ENCODE measurements at regions not wholly inside any gene's neighbourhood (a gene's known extent, or its start where the extent isn't known, plus 50 kb on each side); places are given as distances from the start of the nearest gene placed in this dataset.

- DNase-seq (ENCODE audit: low spot score in 2 of 2) (no peak), ATAC-seq (replicated peaks; ENCODE audit: extremely low read depth, poor library complexity, severe bottlenecking) (no peak)
- Mint-ChIP-seq H3K36me3 (ENCODE audit: insufficient read depth) (no peaks in the 10 kb centered on the region), H3K9me3 (peaks cover 25% of the 10 kb centered on the region), H3K4me3 (no peak overlapping the region), H3K27ac (ENCODE audit: low read depth) (no peak overlapping the region), H3K27me3 (no peaks in the 10 kb centered on the region), H3K4me1 (no peaks in the 10 kb centered on the region)
Observed at GRCh38 chr3:161798016-161798415, 301.4 kb downstream of the OTOL1 start.

- DNase-seq (ENCODE audit: low spot score in 2 of 2) (no peak), ATAC-seq (replicated peaks; ENCODE audit: extremely low read depth, poor library complexity, severe bottlenecking) (no peak)
- Mint-ChIP-seq H3K36me3 (ENCODE audit: insufficient read depth) (no peaks in the 10 kb centered on the region), H3K27me3 (no peaks in the 10 kb centered on the region), H3K9me3 (peaks cover 36% of the 10 kb centered on the region), H3K4me3 (no peak overlapping the region), H3K27ac (ENCODE audit: low read depth) (no peak overlapping the region), H3K4me1 (no peaks in the 10 kb centered on the region)
Observed at GRCh38 chr3:161800985-161801559, 304.5 kb downstream of the OTOL1 start.

GRCh38 chr3:161818106-161818505 is 321.5 kb downstream of the OTOL1 start:
- peaks cover 15% of the 10 kb centered on the region for H3K9me3 Mint-ChIP-seq

GRCh38 chr3:161821591-161821990 is 325.0 kb downstream of the OTOL1 start:
- DNase-seq (ENCODE audit: low spot score in 2 of 2) (no peak), ATAC-seq (replicated peaks; ENCODE audit: extremely low read depth, poor library complexity, severe bottlenecking) (no peak)
- H3K27ac Mint-ChIP-seq (ENCODE audit: low read depth) = no peak overlapping the region

More at GRCh38 chr3:161818106-161818505, 321.5 kb downstream of the OTOL1 start:
- no peaks in the 10 kb centered on the region for H3K27me3 Mint-ChIP-seq
- no peaks in the 10 kb centered on the region for H3K4me1 Mint-ChIP-seq
- no peak overlapping the region for H3K4me3 Mint-ChIP-seq
- DNase-seq (ENCODE audit: low spot score in 2 of 2) = no peak
- H3K27ac Mint-ChIP-seq (ENCODE audit: low read depth) = no peak overlapping the region
- no peak for ATAC-seq (replicated peaks; ENCODE audit: extremely low read depth, poor library complexity, severe bottlenecking)
- no peaks in the 10 kb centered on the region for H3K36me3 Mint-ChIP-seq (ENCODE audit: insufficient read depth)

GRCh38 chr3:161822291-161822690 is 325.7 kb downstream of the OTOL1 start:
- Mint-ChIP-seq H3K36me3 (ENCODE audit: insufficient read depth) (no peaks in the 10 kb centered on the region), H3K27me3 (no peaks in the 10 kb centered on the region), H3K4me3 (no peak overlapping the region), H3K27ac (ENCODE audit: low read depth) (no peak overlapping the region), H3K9me3 (peaks cover 6% of the 10 kb centered on the region), H3K4me1 (no peaks in the 10 kb centered on the region)
- DNase-seq (ENCODE audit: low spot score in 2 of 2) (no peak), ATAC-seq (replicated peaks; ENCODE audit: extremely low read depth, poor library complexity, severe bottlenecking) (no peak)

More at GRCh38 chr3:161821591-161821990, 325.0 kb downstream of the OTOL1 start:
- H3K27me3 Mint-ChIP-seq = no peaks in the 10 kb centered on the region
- no peak overlapping the region for H3K4me3 Mint-ChIP-seq
- H3K4me1 Mint-ChIP-seq = no peaks in the 10 kb centered on the region
- no peaks in the 10 kb centered on the region for H3K36me3 Mint-ChIP-seq (ENCODE audit: insufficient read depth)
- peaks cover 6% of the 10 kb centered on the region for H3K9me3 Mint-ChIP-seq

- H3K27ac Mint-ChIP-seq (ENCODE audit: low read depth) = no peak overlapping the region
- no peaks in the 10 kb centered on the region for H3K27me3 Mint-ChIP-seq
- peaks cover 6% of the 10 kb centered on the region for H3K9me3 Mint-ChIP-seq
- ATAC-seq (replicated peaks; ENCODE audit: extremely low read depth, poor library complexity, severe bottlenecking) = no peak
- DNase-seq (ENCODE audit: low spot score in 2 of 2) = no peak
- H3K36me3 Mint-ChIP-seq (ENCODE audit: insufficient read depth) = no peaks in the 10 kb centered on the region
- H3K4me3 Mint-ChIP-seq = no peak overlapping the region
- H3K4me1 Mint-ChIP-seq = no peaks in the 10 kb centered on the region
Observed at GRCh38 chr3:161823910-161824309, 327.3 kb downstream of the OTOL1 start.

- peaks cover 26% of the 10 kb centered on the region for H3K9me3 Mint-ChIP-seq
- no peaks in the 10 kb centered on the region for H3K36me3 Mint-ChIP-seq (ENCODE audit: insufficient read depth)
- H3K27ac Mint-ChIP-seq (ENCODE audit: low read depth) = no peak overlapping the region
- H3K4me1 Mint-ChIP-seq = no peaks in the 10 kb centered on the region
- no peaks in the 10 kb centered on the region for H3K27me3 Mint-ChIP-seq
- ATAC-seq (replicated peaks; ENCODE audit: extremely low read depth, poor library complexity, severe bottlenecking) = no peak
- no peak overlapping the region for H3K4me3 Mint-ChIP-seq
- DNase-seq (ENCODE audit: low spot score in 2 of 2) = no peak
Observed at GRCh38 chr3:161838021-161838420, 341.4 kb downstream of the OTOL1 start.

GRCh38 chr3:161848376-161848775 is 351.8 kb downstream of the OTOL1 start:
- ATAC-seq (replicated peaks; ENCODE audit: extremely low read depth, poor library complexity, severe bottlenecking) (no peak), DNase-seq (ENCODE audit: low spot score in 2 of 2) (no peak)
- no peaks in the 10 kb centered on the region for H3K27me3 Mint-ChIP-seq
- no peaks in the 10 kb centered on the region for H3K36me3 Mint-ChIP-seq (ENCODE audit: insufficient read depth)
- no peak overlapping the region for H3K27ac Mint-ChIP-seq (ENCODE audit: low read depth)
- H3K4me1 Mint-ChIP-seq = no peaks in the 10 kb centered on the region
- peaks cover 30% of the 10 kb centered on the region for H3K9me3 Mint-ChIP-seq
- H3K4me3 Mint-ChIP-seq = no peak overlapping the region

- H3K36me3 Mint-ChIP-seq (ENCODE audit: insufficient read depth) = no peaks in the 10 kb centered on the region
- H3K4me1 Mint-ChIP-seq = no peaks in the 10 kb centered on the region
- H3K27ac Mint-ChIP-seq (ENCODE audit: low read depth) = no peak overlapping the region
- H3K9me3 Mint-ChIP-seq = peaks cover 23% of the 10 kb centered on the region
- ATAC-seq (replicated peaks; ENCODE audit: extremely low read depth, poor library complexity, severe bottlenecking) (no peak), DNase-seq (ENCODE audit: low spot score in 2 of 2) (no peak)
- H3K27me3 Mint-ChIP-seq = no peaks in the 10 kb centered on the region
- H3K4me3 Mint-ChIP-seq = no peak overlapping the region
Observed at GRCh38 chr3:161851941-161852566, 355.4 kb downstream of the OTOL1 start.

GRCh38 chr3:161852744-161853143 is 356.1 kb downstream of the OTOL1 start:
- Mint-ChIP-seq H3K9me3 (peaks cover 23% of the 10 kb centered on the region), H3K27ac (ENCODE audit: low read depth) (no peak overlapping the region), H3K4me1 (no peaks in the 10 kb centered on the region), H3K36me3 (ENCODE audit: insufficient read depth) (no peaks in the 10 kb centered on the region), H3K4me3 (no peak overlapping the region), H3K27me3 (no peaks in the 10 kb centered on the region)
- DNase-seq (ENCODE audit: low spot score in 2 of 2) (no peak), ATAC-seq (replicated peaks; ENCODE audit: extremely low read depth, poor library complexity, severe bottlenecking) (no peak)

- Mint-ChIP-seq H3K27me3 (no peaks in the 10 kb centered on the region), H3K36me3 (ENCODE audit: insufficient read depth) (no peaks in the 10 kb centered on the region), H3K27ac (ENCODE audit: low read depth) (no peak overlapping the region), H3K9me3 (peaks cover 20% of the 10 kb centered on the region), H3K4me3 (no peak overlapping the region), H3K4me1 (no peaks in the 10 kb centered on the region)
- ATAC-seq (replicated peaks; ENCODE audit: extremely low read depth, poor library complexity, severe bottlenecking) = no peak
- DNase-seq (ENCODE audit: low spot score in 2 of 2) = no peak
Observed at GRCh38 chr3:161854232-161854771, 357.7 kb downstream of the OTOL1 start.

GRCh38 chr3:161859057-161859456 is 362.4 kb downstream of the OTOL1 start:
- Mint-ChIP-seq H3K4me1 (no peaks in the 10 kb centered on the region), H3K9me3 (peaks cover 14% of the 10 kb centered on the region), H3K27ac (ENCODE audit: low read depth) (no peak overlapping the region), H3K36me3 (ENCODE audit: insufficient read depth) (no peaks in the 10 kb centered on the region), H3K4me3 (no peak overlapping the region), H3K27me3 (no peaks in the 10 kb centered on the region)
- no peak for ATAC-seq (replicated peaks; ENCODE audit: extremely low read depth, poor library complexity, severe bottlenecking)
- DNase-seq (ENCODE audit: low spot score in 2 of 2) = no peak

GRCh38 chr3:161859865-161860450 is 363.4 kb downstream of the OTOL1 start:
- H3K4me1 Mint-ChIP-seq = no peaks in the 10 kb centered on the region
- DNase-seq (ENCODE audit: low spot score in 2 of 2) (no peak), ATAC-seq (replicated peaks; ENCODE audit: extremely low read depth, poor library complexity, severe bottlenecking) (no peak)
- no peaks in the 10 kb centered on the region for H3K36me3 Mint-ChIP-seq (ENCODE audit: insufficient read depth)
- no peak overlapping the region for H3K4me3 Mint-ChIP-seq
- peaks cover 17% of the 10 kb centered on the region for H3K9me3 Mint-ChIP-seq
- H3K27me3 Mint-ChIP-seq = no peaks in the 10 kb centered on the region
- no peak overlapping the region for H3K27ac Mint-ChIP-seq (ENCODE audit: low read depth)
